Adrenal gland (tissue), 9 donors: ENCODE measurements at regions not wholly inside any gene's neighbourhood (a gene's known extent, or its start where the extent isn't known, plus 50 kb on each side); places are given as distances from the start of the nearest gene placed in this dataset.

Source experiments
- DNase-seq, 7 donors: peaks; one replicate each; pipeline ENCODE4 v3.0.0-alpha.2; 2019 to 2020
- H3K27ac ChIP-seq, 5 donors: fragments of 200-600 bp; sonication (generic) in 4 of 5; 1 replicate in 3 of 5; 2 replicates in 2 of 5; pipeline versions ENCODE4 v1.5.1 to v1.8.0; 2016 to 2020; ENCODE audit warnings: mild to moderate bottlenecking in 1 of 5
- H3K27me3 ChIP-seq: fragments of 200-600 bp; 2 replicates; pipeline ENCODE4 v1.8.0; 2021
- H3K36me3 ChIP-seq, 2 donors: fragments of 200-600 bp; replicated peaks in 1 of 2; 1 replicate in 1 of 2; 2 replicates in 1 of 2; pipeline versions ENCODE4 v1.5.1 to v1.8.0; 2018 to 2022
- H3K4me1 ChIP-seq, 2 donors: fragments of 200-600 bp; replicated peaks in 1 of 2; 1 replicate in 1 of 2; 2 replicates in 1 of 2; pipeline versions ENCODE4 v1.5.1 to v1.8.0; 2018 to 2021
- H3K4me3 ChIP-seq, 4 donors: fragments of 200-600 bp; sonication (generic) in 3 of 4; one replicate each; pipeline ENCODE4 v1.5.1; 2016 to 2018
- H3K9me3 ChIP-seq, 3 donors: fragments of 200-600 bp; sonication (generic) in 1 of 3; replicated peaks in 1 of 3; 1 replicate in 2 of 3; 2 replicates in 1 of 3; pipeline versions ENCODE4 v1.5.1 to v1.8.0; 2016 to 2021
- CTCF ChIP-seq, 6 experiments: fragments of 450-650 bp in 4 of 6; fragments of 200-600 bp in 2 of 6; sonication (generic) in 1 of 6; IDR thresholded peaks; 1 replicate in 5 of 6; 2 replicates in 1 of 6; pipeline versions ENCODE4 v1.5.1 to v1.8.0; 2016 to 2021; ENCODE audit warnings: antibody characterized with exemption in 6 of 6, mild to moderate bottlenecking in 2 of 6, moderate library complexity in 1 of 6
- POLR2A ChIP-seq, 2 donors: fragments of 450-650 bp; IDR thresholded peaks; one replicate each; pipeline ENCODE4 v1.6.1; 2017; ENCODE audit warnings: antibody characterized with exemption in 2 of 2, mild to moderate bottlenecking in 2 of 2, moderate library complexity in 1 of 2
- WGBS, 4 donors: extraction: QIAGEN DNeasy Blood & Tissue Kit in 2 of 4; methylation state at CpG; one replicate each; pipeline versions ENCODE4 v1.1.5 to v1.1.7; 2013 to 2017; 5-methylcytosine and 5-hydroxymethylcytosine counted together
- intact Hi-C, 2 donors: fragments of 100-400 bp; cut with DNase I; formaldehyde crosslinking; loops; one replicate each; pipeline versions ENCODE4 v1.14.1 to v1.15.0; 2022 to 2023
- donor health status: healthy with polysubstance abuse.
- donor health status: Bipolar disorder and iron deficiency.
- donor health status: DM: yes; HTN: yes; CAD: no.
- donor health status: DM: no; HTN: no; CAD: no.
- donor health status: DM: no; HTN: no; CAD: no.

GRCh38 chr16:75922250-75922649 lies 196.0 kb upstream of the CPHXL start:
- Histone ChIP-seq H3K4me1 (no peaks in the 10 kb centered on the region), H3K27me3 (no peaks in the 10 kb centered on the region), H3K36me3 (no peaks in the 10 kb centered on the region), H3K9me3 (no peaks in the 10 kb centered on the region), H3K4me3 (no peak overlapping the region), H3K27ac (no peak overlapping the region)
- DNase-seq: no peak
- intact Hi-C loops: no loop called here
- no peak for TF ChIP-seq POLR2A (IDR thresholded peaks at IDR 0.05)
- TF ChIP-seq CTCF (IDR thresholded peaks at IDR 0.05): no peak
- 57 to 71% (median 67%) methylated on average over 3 of the region's 3 CpGs for WGBS, 4 donors

GRCh38 chr16:75924397-75924796 lies 198.1 kb upstream of the CPHXL start:
- Histone ChIP-seq H3K27me3 (no peaks in the 10 kb centered on the region), H3K36me3 (no peaks in the 10 kb centered on the region), H3K27ac (no peak overlapping the region), H3K9me3 (no peaks in the 10 kb centered on the region), H3K4me3 (no peak overlapping the region), H3K4me1 (no peaks in the 10 kb centered on the region)
- intact Hi-C loops: no loop called here
- WGBS, 4 donors: 64 to 79% (median 76%) methylated on average over 3 of the region's 3 CpGs
- no peak for DNase-seq
- TF ChIP-seq POLR2A (IDR thresholded peaks at IDR 0.05): no peak
- TF ChIP-seq CTCF (IDR thresholded peaks at IDR 0.05): no peak

- no peak overlapping the region for H3K4me3 ChIP-seq
- TF ChIP-seq POLR2A (IDR thresholded peaks at IDR 0.05): no peak
- TF ChIP-seq CTCF (IDR thresholded peaks at IDR 0.05): no peak
- no peak overlapping the region for H3K27ac ChIP-seq
- no peaks in the 10 kb centered on the region for H3K9me3 ChIP-seq
- H3K36me3 ChIP-seq: no peaks in the 10 kb centered on the region
- H3K4me1 ChIP-seq: no peaks in the 10 kb centered on the region
- intact Hi-C loops: no loop called here
- 43 to 46% (median 46%) methylated on average over 4 of the region's 4 CpGs for WGBS, 4 donors
- H3K27me3 ChIP-seq: no peaks in the 10 kb centered on the region
- no peak for DNase-seq
Observed at GRCh38 chr16:75927810-75928209, 201.5 kb upstream of the CPHXL start.

GRCh38 chr16:75928295-75928694 lies 202.0 kb upstream of the CPHXL start:
- TF ChIP-seq POLR2A (IDR thresholded peaks at IDR 0.05): no peak
- TF ChIP-seq CTCF (IDR thresholded peaks at IDR 0.05): no peak
- Histone ChIP-seq H3K36me3 (no peaks in the 10 kb centered on the region), H3K27me3 (no peaks in the 10 kb centered on the region), H3K27ac (no peak overlapping the region), H3K9me3 (no peaks in the 10 kb centered on the region), H3K4me3 (no peak overlapping the region), H3K4me1 (no peaks in the 10 kb centered on the region)
- WGBS, 4 donors: 64 to 85% (median 81%) methylated on average over 1 of the region's 1 CpG
- intact Hi-C loops: no loop called here
- no peak for DNase-seq
